Fibroblast of skin of scalp (primary cell): ENCODE measurements at regions not wholly inside any gene's neighbourhood (a gene's known extent, or its start where the extent isn't known, plus 50 kb on each side); places are given as distances from the start of the nearest gene placed in this dataset.

Experiments used
- DNase-seq: peaks from one replicate; pipeline ENCODE4 v3.0.0-alpha.2; 2013

GRCh38 chr15:62553911-62554563 is 389.0 kb upstream of the C2CD4B start:
- DNase-seq: no peak

- DNase-seq: peak; percentile 24
Observed at GRCh38 chr15:62558640-62559380, 393.7 kb upstream of the C2CD4B start.

GRCh38 chr15:62559381-62559733 is 394.3 kb upstream of the C2CD4B start:
- no peak for DNase-seq

GRCh38 chr15:62561059-62561519 is 396.0 kb upstream of the C2CD4B start:
- DNase-seq: no peak

GRCh38 chr15:62561571-62561970 is 396.5 kb upstream of the C2CD4B start:
- no peak for DNase-seq

- no peak for DNase-seq
Observed at GRCh38 chr15:62564886-62565633, 400.0 kb upstream of the C2CD4B start.

- no peak for DNase-seq
Observed at GRCh38 chr15:62565634-62566026, 400.5 kb upstream of the C2CD4B start.

- DNase-seq: peak; percentile 12
Observed at GRCh38 chr15:62566248-62566647, 401.2 kb upstream of the C2CD4B start.

GRCh38 chr15:62567501-62567900 is 402.4 kb upstream of the C2CD4B start:
- no peak for DNase-seq

- no peak for DNase-seq
Observed at GRCh38 chr15:62568004-62568403, 402.9 kb upstream of the C2CD4B start.

- DNase-seq: no peak
Observed at GRCh38 chr15:62568702-62569101, 403.6 kb upstream of the C2CD4B start.

- DNase-seq: peak; percentile 83
Observed at GRCh38 chr15:62569460-62570404, 404.6 kb upstream of the C2CD4B start.

GRCh38 chr15:62570405-62570783 is 405.3 kb upstream of the C2CD4B start:
- no peak for DNase-seq

GRCh38 chr15:62571072-62571471 is 406.0 kb upstream of the C2CD4B start:
- no peak for DNase-seq

- no peak for DNase-seq
Observed at GRCh38 chr15:62572797-62573196, 407.7 kb upstream of the C2CD4B start.

- DNase-seq: no peak
Observed at GRCh38 chr15:62573876-62574275, 408.8 kb upstream of the C2CD4B start.

- no peak for DNase-seq
Observed at GRCh38 chr15:62578546-62578945, 413.5 kb upstream of the C2CD4B start.

- DNase-seq: no peak
Observed at GRCh38 chr15:62578960-62579359, 413.9 kb upstream of the C2CD4B start.

- no peak for DNase-seq
Observed at GRCh38 chr15:62579842-62580241, 414.8 kb upstream of the C2CD4B start.

GRCh38 chr15:62582580-62582979 is 417.5 kb upstream of the C2CD4B start:
- DNase-seq: no peak

GRCh38 chr15:62584301-62585235 is 419.5 kb upstream of the C2CD4B start:
- DNase-seq: no peak
